ENCODE measurements at regions not wholly inside any gene's neighbourhood (a gene's known extent, or its start where the extent isn't known, plus 50 kb on each side); places are given as distances from the start of the nearest gene placed in this dataset.
"Not testable (repeated sequence)": the region's sequence is repeated elsewhere in the genome, so short reads cannot be mapped to it uniquely, and the experiment has no call there.

GRCh38 chr14:45916340-45916953 lies 663.4 kb upstream of the MIS18BP1 start:
- no peak for ATAC-seq
- DNase-seq (ENCODE audit: low spot score in 2 of 2): no peak
- peaks cover 9% of the 10 kb centered on the region for H3K9me3 Mint-ChIP-seq
- no peaks in the 10 kb centered on the region for H3K4me1 Mint-ChIP-seq
- H3K27ac Mint-ChIP-seq: no peak overlapping the region
- no peaks in the 10 kb centered on the region for H3K36me3 Mint-ChIP-seq
- H3K4me3 Mint-ChIP-seq: no peak overlapping the region

GRCh38 chr14:45907782-45908181 lies 654.8 kb upstream of the MIS18BP1 start:
- Mint-ChIP-seq H3K9me3 (peaks cover 14% of the 10 kb centered on the region), H3K27ac (no peak overlapping the region), H3K36me3 (no peaks in the 10 kb centered on the region), H3K4me3 (no peak overlapping the region), H3K4me1 (no peaks in the 10 kb centered on the region)
- ATAC-seq: no peak
- no peak for DNase-seq (ENCODE audit: low spot score in 2 of 2)

- Mint-ChIP-seq H3K36me3 (no peaks in the 10 kb centered on the region), H3K9me3 (peaks cover 14% of the 10 kb centered on the region), H3K4me1 (no peaks in the 10 kb centered on the region), H3K4me3 (no peak overlapping the region), H3K27ac (no peak overlapping the region)
- ATAC-seq (no peak), DNase-seq (ENCODE audit: low spot score in 2 of 2) (no peak)
These were observed 653.3 kb upstream of the MIS18BP1 start for GRCh38 chr14:45906257-45906656.

GRCh38 chr14:45905672-45906071 lies 652.7 kb upstream of the MIS18BP1 start:
- no peaks in the 10 kb centered on the region for H3K36me3 Mint-ChIP-seq
- H3K9me3 Mint-ChIP-seq: peaks cover 14% of the 10 kb centered on the region
- DNase-seq (ENCODE audit: low spot score in 2 of 2) (no peak), ATAC-seq (no peak)
- no peak overlapping the region for H3K27ac Mint-ChIP-seq
- no peaks in the 10 kb centered on the region for H3K4me1 Mint-ChIP-seq
- no peak overlapping the region for H3K4me3 Mint-ChIP-seq

GRCh38 chr14:45904314-45904713 lies 651.3 kb upstream of the MIS18BP1 start:
- Mint-ChIP-seq H3K27ac (no peak overlapping the region), H3K4me1 (no peaks in the 10 kb centered on the region), H3K36me3 (no peaks in the 10 kb centered on the region), H3K9me3 (peaks cover 12% of the 10 kb centered on the region), H3K4me3 (no peak overlapping the region)
- no peak for DNase-seq (ENCODE audit: low spot score in 2 of 2)
- no peak for ATAC-seq

GRCh38 chr14:45902241-45902640 lies 649.2 kb upstream of the MIS18BP1 start:
- no peaks in the 10 kb centered on the region for H3K36me3 Mint-ChIP-seq
- ATAC-seq: no peak
- no peaks in the 10 kb centered on the region for H3K4me1 Mint-ChIP-seq
- no peak overlapping the region for H3K27ac Mint-ChIP-seq
- H3K4me3 Mint-ChIP-seq: no peak overlapping the region
- DNase-seq (ENCODE audit: low spot score in 2 of 2): no peak
- H3K9me3 Mint-ChIP-seq: peaks cover 10% of the 10 kb centered on the region

GRCh38 chr14:45897439-45897838 lies 644.4 kb upstream of the MIS18BP1 start:
- no peak for ATAC-seq
- no peaks in the 10 kb centered on the region for H3K4me1 Mint-ChIP-seq

GRCh38 chr14:45893127-45893526 lies 640.1 kb upstream of the MIS18BP1 start:
- Mint-ChIP-seq H3K9me3 (peaks cover 15% of the 10 kb centered on the region), H3K4me3 (no peak overlapping the region), H3K36me3 (no peaks in the 10 kb centered on the region), H3K4me1 (no peaks in the 10 kb centered on the region), H3K27ac (no peak overlapping the region)
- DNase-seq (ENCODE audit: low spot score in 2 of 2) (no peak), ATAC-seq (no peak)

More at GRCh38 chr14:45897439-45897838, 644.4 kb upstream of the MIS18BP1 start:
- no peaks in the 10 kb centered on the region for H3K36me3 Mint-ChIP-seq
- no peak for DNase-seq (ENCODE audit: low spot score in 2 of 2)
- peaks cover 5% of the 10 kb centered on the region for H3K9me3 Mint-ChIP-seq
- H3K4me3 Mint-ChIP-seq: no peak overlapping the region
- H3K27ac Mint-ChIP-seq: no peak overlapping the region

- DNase-seq (ENCODE audit: low spot score in 2 of 2) (no peak), ATAC-seq (no peak)
- H3K9me3 Mint-ChIP-seq: peaks cover 15% of the 10 kb centered on the region
- H3K36me3 Mint-ChIP-seq: no peaks in the 10 kb centered on the region
- no peak overlapping the region for H3K4me3 Mint-ChIP-seq
- no peak overlapping the region for H3K27ac Mint-ChIP-seq
- H3K4me1 Mint-ChIP-seq: no peaks in the 10 kb centered on the region
These were observed 638.5 kb upstream of the MIS18BP1 start for GRCh38 chr14:45891417-45892080.

GRCh38 chr14:45888766-45889285 lies 635.8 kb upstream of the MIS18BP1 start:
- H3K4me1 Mint-ChIP-seq, ATAC-seq: not testable (repeated sequence)
- peaks cover 15% of the 10 kb centered on the region for H3K9me3 Mint-ChIP-seq

GRCh38 chr14:45877981-45878380 lies 625.0 kb upstream of the MIS18BP1 start:
- H3K27ac Mint-ChIP-seq: no peak overlapping the region
- no peak for DNase-seq (ENCODE audit: low spot score in 2 of 2)
- no peak overlapping the region for H3K4me3 Mint-ChIP-seq
- H3K9me3 Mint-ChIP-seq: peaks cover 7% of the 10 kb centered on the region
- no peaks in the 10 kb centered on the region for H3K4me1 Mint-ChIP-seq
- H3K36me3 Mint-ChIP-seq: no peaks in the 10 kb centered on the region
- ATAC-seq: no peak

More at GRCh38 chr14:45888766-45889285, 635.8 kb upstream of the MIS18BP1 start:
- not testable (repeated sequence) for H3K36me3 Mint-ChIP-seq; DNase-seq (ENCODE audit: low spot score in 2 of 2); H3K27ac Mint-ChIP-seq; H3K4me3 Mint-ChIP-seq

GRCh38 chr14:45868863-45869262 lies 615.9 kb upstream of the MIS18BP1 start:
- Mint-ChIP-seq H3K36me3 (no peaks in the 10 kb centered on the region), H3K27ac (no peak overlapping the region), H3K9me3 (peaks cover 15% of the 10 kb centered on the region), H3K4me1 (no peaks in the 10 kb centered on the region), H3K4me3 (no peak overlapping the region)
- DNase-seq (ENCODE audit: low spot score in 2 of 2) (no peak), ATAC-seq (no peak)

GRCh38 chr14:45868377-45868776 lies 615.4 kb upstream of the MIS18BP1 start:
- Mint-ChIP-seq H3K36me3 (no peaks in the 10 kb centered on the region), H3K27ac (no peak overlapping the region), H3K4me1 (no peaks in the 10 kb centered on the region), H3K9me3 (peaks cover 15% of the 10 kb centered on the region), H3K4me3 (no peak overlapping the region)
- ATAC-seq (peak; percentile 28), DNase-seq (ENCODE audit: low spot score in 2 of 2) (no peak)

- Mint-ChIP-seq H3K4me1 (no peaks in the 10 kb centered on the region), H3K4me3 (no peak overlapping the region), H3K36me3 (no peaks in the 10 kb centered on the region), H3K27ac (no peak overlapping the region), H3K9me3 (peaks cover 19% of the 10 kb centered on the region)
- ATAC-seq: no peak
- no peak for DNase-seq (ENCODE audit: low spot score in 2 of 2)
These were observed 614.3 kb upstream of the MIS18BP1 start for GRCh38 chr14:45867046-45867894.

GRCh38 chr14:45838597-45838996 lies 585.6 kb upstream of the MIS18BP1 start:
- Mint-ChIP-seq H3K4me3 (no peak overlapping the region), H3K36me3 (no peaks in the 10 kb centered on the region), H3K27ac (no peak overlapping the region), H3K9me3 (peaks cover 19% of the 10 kb centered on the region), H3K4me1 (no peaks in the 10 kb centered on the region)
- ATAC-seq: no peak
- no peak for DNase-seq (ENCODE audit: low spot score in 2 of 2)

Measured in stimulated activated effector memory CD8-positive, alpha-beta T cell treated with anti-CD3 and anti-CD28 coated beads, Interleukin-12 subunit alpha, Interleukin-12 subunit beta, amount 100 ng/mL, for 72 hours (primary cell).